ENCODE measurements at regions not wholly inside any gene's neighbourhood (a gene's known extent, or its start where the extent isn't known, plus 50 kb on each side); places are given as distances from the start of the nearest gene placed in this dataset.
"Not testable (repeated sequence)": the region's sequence is repeated elsewhere in the genome, so short reads cannot be mapped to it uniquely, and the experiment has no call there.

GRCh38 chr1:244758708-244759107 lies 76.8 kb upstream of the COX20 start:
- DNase-seq (ENCODE audit: extremely low read depth in 1 of 11, low read depth in 9 of 11, low spot score in 4 of 11): peak in 3 of 11 donors; percentile 6 to 23 (median 9)

DNA sequence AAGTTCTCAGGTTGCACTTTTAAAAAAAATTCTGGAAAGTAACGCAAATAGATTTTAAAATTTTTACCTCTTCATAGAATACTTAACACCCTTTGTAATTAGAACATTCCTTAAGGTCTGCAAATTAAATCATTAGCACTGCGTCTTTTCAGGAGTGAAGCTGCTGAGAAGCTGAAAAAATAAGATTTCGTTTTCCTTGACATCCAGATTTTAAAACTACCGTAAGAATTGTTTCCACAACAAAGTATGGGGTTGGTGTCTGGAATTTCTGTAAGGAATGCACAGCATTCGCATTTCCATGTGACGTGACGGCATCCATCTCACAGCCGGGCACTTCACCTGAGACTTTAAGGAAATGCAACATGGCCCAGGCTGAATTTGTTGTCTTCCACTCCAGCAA lies 76.3 kb upstream of the COX20 start:
- peak in 1 of 11 donors; percentile 12 for DNase-seq (ENCODE audit: extremely low read depth in 1 of 11, low read depth in 9 of 11, low spot score in 4 of 11)

DNA sequence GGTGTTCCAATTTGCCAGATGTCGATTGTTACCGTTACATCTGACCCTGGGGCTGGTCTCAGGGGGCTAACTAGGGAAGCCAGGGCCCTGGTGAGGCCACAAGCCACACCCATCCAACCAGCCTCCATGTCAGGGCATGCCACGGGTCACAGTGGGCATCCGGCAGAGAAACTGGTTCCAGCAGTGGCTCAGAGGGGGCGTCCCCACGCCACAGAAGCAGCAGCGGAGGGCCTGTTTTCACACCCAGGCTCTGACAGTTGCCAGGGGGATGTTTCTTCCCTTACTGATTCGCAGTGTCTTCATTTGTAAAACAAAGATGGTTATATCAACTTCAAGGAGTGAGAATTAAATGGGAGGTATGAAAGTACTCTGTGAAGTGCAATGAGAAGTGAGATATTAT lies 75.0 kb upstream of the COX20 start:
- no peak for DNase-seq (ENCODE audit: extremely low read depth in 1 of 11, low read depth in 9 of 11, low spot score in 4 of 11)

DNA sequence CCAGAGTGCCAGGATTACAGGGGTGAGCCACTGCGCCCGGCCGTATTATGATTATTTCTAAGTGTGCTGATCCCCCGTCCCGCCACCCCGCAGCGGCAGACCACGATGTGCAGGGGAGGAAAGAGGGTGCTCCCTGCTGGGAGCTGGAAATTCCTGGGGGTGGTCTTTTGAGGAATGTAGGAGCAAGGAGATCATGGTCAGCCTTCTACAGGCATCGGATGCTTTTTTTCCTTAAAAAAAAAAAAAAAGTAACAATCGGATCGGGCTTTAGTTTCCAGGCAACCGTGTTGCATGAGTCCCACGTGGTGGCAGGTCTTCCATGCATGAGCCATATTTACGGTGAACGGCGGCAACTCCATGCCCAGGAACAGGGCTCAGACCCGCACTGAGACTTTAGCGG lies 74.2 kb upstream of the COX20 start:
- DNase-seq (ENCODE audit: extremely low read depth in 1 of 11, low read depth in 9 of 11, low spot score in 4 of 11): no peak

DNA sequence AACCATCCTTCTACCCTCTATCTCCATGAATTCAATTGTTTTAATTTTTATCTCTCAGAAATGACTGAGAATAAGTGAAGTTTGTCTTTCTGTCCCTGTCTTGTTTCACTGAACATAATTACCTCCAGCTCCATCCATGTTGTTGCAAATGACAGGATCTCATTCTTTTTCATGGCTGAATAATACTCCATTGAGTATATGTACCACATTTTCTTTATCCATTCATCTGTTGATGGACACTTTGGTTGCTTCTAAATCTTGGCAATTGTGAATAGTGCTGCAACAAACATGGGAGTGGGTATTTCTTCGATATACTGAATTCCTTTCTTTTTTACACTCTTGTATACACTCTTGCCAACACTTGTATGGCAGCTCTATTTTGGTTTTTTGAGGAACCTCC lies 72.8 kb upstream of the COX20 start:
- no peak for DNase-seq (ENCODE audit: extremely low read depth in 1 of 11, low read depth in 9 of 11, low spot score in 4 of 11)

DNA sequence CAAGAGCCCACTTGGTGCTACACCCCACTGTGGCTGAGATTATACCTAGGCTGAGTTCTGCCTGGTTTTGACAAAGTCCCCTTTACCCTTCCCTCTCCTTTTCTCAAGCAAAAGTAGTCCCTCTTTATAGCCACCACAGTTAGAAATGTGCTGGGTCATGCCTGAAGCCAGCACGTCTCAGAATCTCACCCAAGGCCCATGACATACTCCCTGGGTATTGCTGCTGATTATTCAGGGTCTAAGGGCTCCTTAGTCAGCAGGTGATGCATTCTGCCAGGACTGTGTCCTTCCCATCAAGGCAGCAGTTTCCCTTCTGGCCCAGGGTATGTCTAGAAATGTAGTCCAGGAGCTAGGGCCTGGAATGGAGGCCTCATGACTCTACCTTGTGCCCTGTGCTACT lies 67.3 kb upstream of the COX20 start:
- DNase-seq (ENCODE audit: extremely low read depth in 1 of 11, low read depth in 9 of 11, low spot score in 4 of 11): no peak

GRCh38 chr1:244768804-244769203 lies 66.7 kb upstream of the COX20 start:
- no peak for DNase-seq (ENCODE audit: extremely low read depth in 1 of 11, low read depth in 9 of 11, low spot score in 4 of 11)

DNA sequence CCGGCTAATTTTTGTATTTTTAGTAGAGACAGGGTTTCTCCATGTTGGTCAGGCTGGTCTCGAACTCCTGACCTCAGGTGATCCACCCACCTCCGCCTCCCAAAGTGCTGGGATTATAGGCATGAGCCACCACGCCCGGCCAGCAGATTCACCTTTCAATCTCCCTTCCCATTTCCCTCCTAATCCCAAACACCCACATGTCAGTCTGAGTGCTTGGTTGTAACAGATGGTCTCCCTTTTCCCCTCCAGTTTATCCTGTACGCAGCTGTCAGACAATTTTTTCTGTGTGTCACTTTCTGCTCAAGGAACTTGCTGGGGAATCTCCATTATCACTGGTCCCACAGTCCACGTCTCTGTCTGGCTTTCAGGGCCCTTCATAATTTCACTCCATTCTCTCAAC lies 64.9 kb upstream of the COX20 start:
- not testable (repeated sequence) for DNase-seq (ENCODE audit: extremely low read depth in 1 of 11, low read depth in 9 of 11, low spot score in 4 of 11)

- DNase-seq (ENCODE audit: extremely low read depth in 1 of 11, low read depth in 9 of 11, low spot score in 4 of 11): no peak
Measured at GRCh38 chr1:244773513-244773912, 61.9 kb upstream of the COX20 start.

GRCh38 chr1:244776783-244777182 lies 58.7 kb upstream of the COX20 start:
- DNase-seq (ENCODE audit: extremely low read depth in 1 of 11, low read depth in 9 of 11, low spot score in 4 of 11): not testable (repeated sequence)

GRCh38 chr1:244778344-244778743 lies 57.1 kb upstream of the COX20 start:
- DNase-seq (ENCODE audit: extremely low read depth in 1 of 11, low read depth in 9 of 11, low spot score in 4 of 11): peak in 2 of 11 donors; percentile 23 to 24

DNA sequence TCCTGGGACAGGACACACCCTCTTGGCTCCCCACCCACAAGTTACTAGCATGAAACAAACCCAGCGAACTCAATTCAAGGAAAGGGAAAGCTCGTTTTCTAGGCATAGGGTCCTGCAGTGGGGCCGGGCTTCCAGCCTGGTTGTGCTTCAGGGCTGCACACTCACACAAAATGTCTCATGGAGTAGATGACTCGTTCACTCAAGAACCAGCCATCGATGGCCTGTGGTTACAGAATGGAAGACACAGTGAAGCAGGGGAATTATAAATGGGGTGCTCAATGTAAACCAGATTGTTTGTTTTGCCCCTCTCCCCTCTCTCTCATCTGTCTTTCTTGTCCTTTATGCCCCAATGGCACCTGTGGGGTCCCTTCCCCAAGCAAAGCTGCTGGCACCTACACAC lies 56.0 kb upstream of the COX20 start:
- no peak for DNase-seq (ENCODE audit: extremely low read depth in 1 of 11, low read depth in 9 of 11, low spot score in 4 of 11)

DNA sequence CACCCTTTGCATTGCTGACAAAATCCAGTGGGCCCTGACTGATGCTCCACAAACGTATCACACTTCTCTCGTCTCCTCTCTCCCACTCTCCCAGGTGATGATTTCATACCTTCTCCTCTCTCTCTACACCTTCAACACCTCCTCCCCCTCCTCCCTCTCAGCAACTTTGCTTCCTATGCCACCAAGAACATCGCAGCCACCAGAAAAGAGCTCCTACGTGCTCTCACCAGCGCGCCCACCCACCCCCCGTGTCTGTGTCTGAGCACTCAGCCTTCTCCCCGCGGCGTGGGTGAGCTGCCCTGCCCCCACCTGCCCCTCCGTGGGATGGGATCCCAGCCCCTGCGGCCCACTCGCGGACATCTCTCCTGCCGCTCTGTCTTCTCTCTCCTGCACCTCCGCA lies 55.1 kb upstream of the COX20 start:
- DNase-seq (ENCODE audit: extremely low read depth in 1 of 11, low read depth in 9 of 11, low spot score in 4 of 11): no peak

- DNase-seq (ENCODE audit: extremely low read depth in 1 of 11, low read depth in 9 of 11, low spot score in 4 of 11): no peak
Measured at GRCh38 chr1:244782056-244782455, 53.4 kb upstream of the COX20 start.

DNA sequence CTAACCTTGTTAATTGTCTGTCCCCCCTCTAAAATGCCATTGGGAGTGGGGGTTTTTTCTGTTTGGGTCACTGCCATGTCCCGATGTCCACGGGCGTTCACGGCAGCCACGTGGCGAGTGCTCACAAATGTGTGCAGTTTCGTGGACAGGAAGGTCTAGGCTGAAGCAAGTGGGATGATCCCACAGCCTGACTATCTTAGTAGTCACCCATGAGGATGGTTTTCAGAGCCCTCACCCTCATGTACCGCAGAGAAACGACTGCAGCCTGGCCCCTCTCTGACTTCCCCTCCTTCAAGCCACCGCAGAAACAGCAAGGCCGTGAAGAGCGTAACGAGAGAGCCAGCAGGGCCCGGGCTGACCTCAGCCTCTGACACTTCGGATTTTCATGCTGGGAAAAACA lies 52.3 kb upstream of the COX20 start:
- no peak for DNase-seq (ENCODE audit: extremely low read depth in 1 of 11, low read depth in 9 of 11, low spot score in 4 of 11)

Measured in renal cortex interstitium (tissue), 11 donors.